ENCODE measurements at regions not wholly inside any gene's neighbourhood (a gene's known extent, or its start where the extent isn't known, plus 50 kb on each side); places are given as distances from the start of the nearest gene placed in this dataset.

DNA sequence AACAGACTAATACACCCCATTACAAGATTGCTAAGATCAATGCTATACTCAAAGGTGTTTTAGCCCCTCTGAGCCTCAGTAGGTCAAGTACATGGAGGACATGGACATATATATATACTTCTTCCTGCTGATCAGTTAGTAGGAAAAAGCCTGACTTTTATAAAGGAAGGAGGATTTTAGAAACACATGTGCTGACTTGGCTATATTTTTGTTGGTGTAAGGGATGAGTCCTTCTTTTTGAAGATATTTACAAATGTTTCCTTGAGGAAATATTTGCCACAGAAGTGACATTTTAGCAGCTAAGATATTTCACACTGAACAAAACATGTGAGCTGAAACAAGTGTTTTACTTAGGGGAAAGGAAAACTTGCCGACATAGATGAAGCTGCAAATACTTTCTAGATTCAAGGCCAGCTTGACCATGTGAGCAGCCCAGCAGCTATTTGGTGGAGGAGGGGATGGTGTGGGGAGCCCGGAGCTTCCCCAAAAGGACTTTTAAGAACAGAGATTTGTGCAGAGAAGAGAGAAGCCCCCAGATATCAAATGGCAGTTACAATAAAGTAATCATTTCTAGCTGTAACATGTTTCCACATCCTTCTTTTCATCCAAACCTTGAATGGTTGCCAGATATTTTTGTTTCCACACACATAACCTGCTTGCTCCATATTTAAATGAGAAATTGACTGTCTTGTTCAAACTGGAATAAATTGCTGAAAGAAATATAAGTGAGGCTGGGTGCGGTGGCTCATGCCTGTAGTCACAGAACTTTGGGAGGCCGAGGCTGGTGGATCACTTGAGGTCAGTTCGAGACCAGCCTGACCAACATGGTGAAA is 111.7 kb upstream of the NR2F2 start:
- no peak for DNase-seq (ENCODE audit: low spot score in 2 of 2)
- Histone ChIP-seq H3K27me3 (no peaks in the 10 kb centered on the region), H3K4me1 (no peaks in the 10 kb centered on the region), H3K4me3 (no peak overlapping the region), H3K9me3 (no peaks in the 10 kb centered on the region), H3K36me3 (no peaks in the 10 kb centered on the region), H3K27ac (no peak overlapping the region)
- TF ChIP-seq POLR2AphosphoS5 (IDR thresholded peaks at IDR 0.05) (no peak), POLR2A (IDR thresholded peaks at IDR 0.05) (no peak)
- TF ChIP-seq, protein P1, sequence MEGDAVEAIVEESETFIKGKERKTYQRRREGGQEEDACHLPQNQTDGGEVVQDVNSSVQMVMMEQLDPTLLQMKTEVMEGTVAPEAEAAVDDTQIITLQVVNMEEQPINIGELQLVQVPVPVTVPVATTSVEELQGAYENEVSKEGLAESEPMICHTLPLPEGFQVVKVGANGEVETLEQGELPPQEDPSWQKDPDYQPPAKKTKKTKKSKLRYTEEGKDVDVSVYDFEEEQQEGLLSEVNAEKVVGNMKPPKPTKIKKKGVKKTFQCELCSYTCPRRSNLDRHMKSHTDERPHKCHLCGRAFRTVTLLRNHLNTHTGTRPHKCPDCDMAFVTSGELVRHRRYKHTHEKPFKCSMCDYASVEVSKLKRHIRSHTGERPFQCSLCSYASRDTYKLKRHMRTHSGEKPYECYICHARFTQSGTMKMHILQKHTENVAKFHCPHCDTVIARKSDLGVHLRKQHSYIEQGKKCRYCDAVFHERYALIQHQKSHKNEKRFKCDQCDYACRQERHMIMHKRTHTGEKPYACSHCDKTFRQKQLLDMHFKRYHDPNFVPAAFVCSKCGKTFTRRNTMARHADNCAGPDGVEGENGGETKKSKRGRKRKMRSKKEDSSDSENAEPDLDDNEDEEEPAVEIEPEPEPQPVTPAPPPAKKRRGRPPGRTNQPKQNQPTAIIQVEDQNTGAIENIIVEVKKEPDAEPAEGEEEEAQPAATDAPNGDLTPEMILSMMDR (IDR thresholded peaks at IDR 0.05): no peak
- intact Hi-C loops (cut with DNase I; ENCODE audit: low total_unique reads): no loop called here

DNA sequence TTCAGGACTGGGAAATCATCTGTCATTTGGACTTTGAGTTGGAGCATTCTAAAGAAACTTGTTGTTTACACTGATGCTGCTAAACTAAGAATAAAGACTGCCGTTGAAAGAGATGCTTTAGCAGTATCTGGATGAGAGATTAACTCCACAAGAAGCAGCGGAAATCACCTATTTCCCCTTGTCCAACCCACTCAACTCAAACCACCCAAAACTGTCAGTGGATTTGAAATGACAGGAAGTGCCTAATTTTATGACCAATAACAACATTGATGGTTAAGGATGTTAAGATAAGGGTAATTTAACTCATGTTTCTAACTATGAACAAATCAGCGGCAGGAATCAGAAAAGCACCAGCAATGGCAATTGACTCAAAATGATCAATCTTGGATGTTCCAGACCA is 110.8 kb upstream of the NR2F2 start:
- Histone ChIP-seq H3K27ac (no peak overlapping the region), H3K27me3 (no peaks in the 10 kb centered on the region), H3K4me1 (no peaks in the 10 kb centered on the region), H3K9me3 (no peaks in the 10 kb centered on the region), H3K36me3 (no peaks in the 10 kb centered on the region), H3K4me3 (no peak overlapping the region)
- intact Hi-C loops (cut with DNase I; ENCODE audit: low total_unique reads): no loop called here
- TF ChIP-seq POLR2A (IDR thresholded peaks at IDR 0.05) (no peak), POLR2AphosphoS5 (IDR thresholded peaks at IDR 0.05) (no peak)
- TF ChIP-seq, protein P1 (IDR thresholded peaks at IDR 0.05): no peak
- DNase-seq (ENCODE audit: low spot score in 2 of 2): no peak

DNA sequence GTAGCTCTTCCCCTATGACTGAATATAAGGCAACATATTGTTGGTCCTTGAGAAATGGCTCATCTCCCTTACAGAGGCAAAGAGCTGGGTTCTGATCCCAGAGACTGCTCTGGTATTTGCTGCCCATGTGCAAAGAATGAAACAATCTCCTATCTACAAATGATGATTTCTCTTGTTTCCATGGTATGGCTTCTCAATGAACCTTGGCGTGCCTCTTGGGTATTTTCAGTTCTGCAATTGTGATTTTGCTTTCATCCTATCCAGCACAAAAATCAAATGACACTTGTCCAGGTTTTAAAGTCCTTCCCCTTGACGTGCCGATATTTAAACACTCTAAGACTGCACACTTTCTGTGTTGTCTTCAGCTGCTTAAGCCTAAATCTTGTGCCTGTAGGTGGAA is 109.8 kb upstream of the NR2F2 start:
- no peaks in the 10 kb centered on the region for H3K36me3 ChIP-seq
- H3K4me1 ChIP-seq: no peaks in the 10 kb centered on the region
- H3K27me3 ChIP-seq: no peaks in the 10 kb centered on the region
- H3K27ac ChIP-seq: no peak overlapping the region
- DNase-seq (ENCODE audit: low spot score in 2 of 2): no peak
- intact Hi-C loops (cut with DNase I; ENCODE audit: low total_unique reads): no loop called here
- H3K9me3 ChIP-seq: no peaks in the 10 kb centered on the region
- H3K4me3 ChIP-seq: no peak overlapping the region
- TF ChIP-seq POLR2AphosphoS5 (IDR thresholded peaks at IDR 0.05): no peak
- TF ChIP-seq, protein P1 (IDR thresholded peaks at IDR 0.05): no peak
- no peak for TF ChIP-seq POLR2A (IDR thresholded peaks at IDR 0.05)

DNA sequence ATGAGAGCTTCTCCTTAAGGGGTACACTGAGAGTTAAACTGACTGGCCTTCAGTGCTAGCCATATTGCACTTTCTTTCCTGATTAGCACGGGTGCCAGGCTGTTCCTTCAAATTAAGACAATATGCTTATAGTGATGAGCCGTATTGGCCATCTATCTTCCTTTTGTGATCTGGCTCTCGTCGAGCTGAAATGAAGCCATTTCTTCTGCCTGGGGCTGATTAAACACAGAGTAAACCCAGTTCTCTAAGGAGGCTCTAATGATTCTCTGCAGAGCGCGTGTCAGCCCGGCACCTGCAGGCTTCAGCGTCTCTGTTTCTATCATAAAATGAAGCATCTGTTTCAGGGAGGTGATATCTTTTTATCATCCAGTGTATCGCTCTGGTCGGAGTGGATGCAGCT is 107.5 kb upstream of the NR2F2 start:
- intact Hi-C loops (cut with DNase I; ENCODE audit: low total_unique reads): no loop called here
- Histone ChIP-seq H3K27me3 (no peaks in the 10 kb centered on the region), H3K4me3 (no peak overlapping the region), H3K27ac (no peak overlapping the region), H3K9me3 (no peaks in the 10 kb centered on the region), H3K4me1 (no peaks in the 10 kb centered on the region), H3K36me3 (no peaks in the 10 kb centered on the region)
- DNase-seq (ENCODE audit: low spot score in 2 of 2): no peak
- TF ChIP-seq POLR2AphosphoS5 (IDR thresholded peaks at IDR 0.05): no peak
- no peak for TF ChIP-seq POLR2A (IDR thresholded peaks at IDR 0.05)
- TF ChIP-seq, protein P1 (IDR thresholded peaks at IDR 0.05): no peak

DNA sequence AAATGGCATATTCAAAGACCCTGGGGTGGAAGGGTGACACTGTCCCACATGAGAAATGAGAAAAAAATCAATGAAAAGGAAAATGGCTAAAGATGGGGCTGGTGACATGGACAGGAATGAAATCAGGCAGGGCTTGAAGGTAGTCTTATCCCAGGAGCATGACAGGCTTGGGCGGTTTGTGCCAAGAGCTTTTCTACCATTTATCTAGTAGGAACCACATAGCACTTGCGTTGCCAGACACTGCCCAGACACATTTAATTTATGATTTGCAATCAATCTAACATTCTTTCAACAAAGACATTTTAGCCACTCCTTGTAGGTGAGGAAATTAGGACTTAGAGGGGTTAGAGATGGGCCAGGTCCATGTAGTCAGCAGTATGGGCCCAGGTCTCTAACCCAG is 106.6 kb upstream of the NR2F2 start:
- Histone ChIP-seq H3K27me3 (no peaks in the 10 kb centered on the region), H3K4me3 (no peak overlapping the region), H3K4me1 (no peaks in the 10 kb centered on the region), H3K36me3 (no peaks in the 10 kb centered on the region), H3K9me3 (no peaks in the 10 kb centered on the region), H3K27ac (no peak overlapping the region)
- intact Hi-C loops (cut with DNase I; ENCODE audit: low total_unique reads): no loop called here
- no peak for DNase-seq (ENCODE audit: low spot score in 2 of 2)
- TF ChIP-seq, protein P1 (IDR thresholded peaks at IDR 0.05): no peak
- TF ChIP-seq POLR2A (IDR thresholded peaks at IDR 0.05) (no peak), POLR2AphosphoS5 (IDR thresholded peaks at IDR 0.05) (no peak)
